GM23338 (cell line): ENCODE measurements at regions not wholly inside any gene's neighbourhood (a gene's known extent, or its start where the extent isn't known, plus 50 kb on each side); places are given as distances from the start of the nearest gene placed in this dataset.

Experiments
- ATAC-seq: fragments of 200-7000 bp; cut with Tn5 transposase; 3 replicates; pipeline ENCODE4 v1.9.1; 2020
- DNase-seq: peaks from one replicate; pipeline ENCODE4 v3.0.0-alpha.2; 2015; ENCODE audit warnings: low spot score
- H2AFZ ChIP-seq: fragments of 200-600 bp; sonication (generic); 2 replicates; pipeline ENCODE4 v1.8.0; 2016; ENCODE audit warnings: antibody characterized with exemption, mild to moderate bottlenecking, moderate library complexity
- H3F3A ChIP-seq: fragments of 200-600 bp; sonication (generic); replicated peaks from 2 replicates; pipeline ENCODE4 v1.8.0; 2017; ENCODE audit warnings: antibody characterized with exemption, mixed run types, low read depth
- H3K27ac ChIP-seq: fragments of 200-600 bp; sonication (generic); 2 replicates; pipeline ENCODE4 v1.6.1; 2016; ENCODE audit warnings: low read depth
- H3K27me3 ChIP-seq: fragments of 200-600 bp; sonication (generic); 2 replicates; pipeline ENCODE4 v1.8.0; 2016; ENCODE audit warnings: mild to moderate bottlenecking, mixed run types, moderate library complexity; ENCODE audit not compliant: insufficient read depth
- H3K36me3 ChIP-seq: fragments of 200-600 bp; sonication (generic); 2 replicates; pipeline ENCODE4 v1.8.0; 2016; ENCODE audit warnings: mild to moderate bottlenecking; ENCODE audit not compliant: insufficient read depth
- H3K4me1 ChIP-seq: fragments of 200-600 bp; sonication (generic); 2 replicates; pipeline ENCODE4 v1.8.0; 2016; ENCODE audit warnings: mild to moderate bottlenecking, moderate library complexity; ENCODE audit not compliant: insufficient read depth
- H3K4me2 ChIP-seq: fragments of 200-600 bp; sonication (generic); 2 replicates; pipeline ENCODE4 v1.7.1; 2017; ENCODE audit warnings: mixed run types
- H3K4me3 ChIP-seq: fragments of 200-600 bp; sonication (generic); 2 replicates; pipeline ENCODE4 v1.6.1; 2016; ENCODE audit warnings: mixed run types
- H3K79me2 ChIP-seq: fragments of 200-600 bp; sonication (generic); replicated peaks from 2 replicates; pipeline ENCODE4 v1.8.0; 2017; ENCODE audit warnings: mild to moderate bottlenecking; ENCODE audit not compliant: insufficient read depth
- H3K9me2 ChIP-seq: fragments of 200-600 bp; sonication (generic); 2 replicates; pipeline ENCODE4 v1.8.0; 2017; ENCODE audit not compliant: insufficient read depth
- H4K20me1 ChIP-seq: fragments of 200-600 bp; sonication (generic); replicated peaks from 2 replicates; pipeline ENCODE4 v1.8.0; 2017; ENCODE audit warnings: mild to moderate bottlenecking; ENCODE audit not compliant: insufficient read depth
- H3K27ac Mint-ChIP-seq: 2 replicates; pipeline ENCODE4 v1.8.0; 2020; ENCODE audit warnings: inconsistent platforms, mild to moderate bottlenecking, moderate library complexity, mixed read lengths
- H3K27me3 Mint-ChIP-seq: 3 replicates; pipeline ENCODE4 v1.8.0; 2022; ENCODE audit warnings: low read depth, mild to moderate bottlenecking, moderate library complexity, mixed read lengths, inconsistent platforms; ENCODE audit not compliant: insufficient read depth, poor library complexity
- H3K36me3 Mint-ChIP-seq: 3 replicates; pipeline ENCODE4 v1.8.0; 2021; ENCODE audit warnings: low read depth, mild to moderate bottlenecking, inconsistent platforms, moderate library complexity, mixed read lengths
- H3K4me1 Mint-ChIP-seq: 3 replicates; pipeline ENCODE4 v1.8.0; 2020; ENCODE audit warnings: mild to moderate bottlenecking, inconsistent platforms, mixed read lengths
- H3K4me3 Mint-ChIP-seq: 3 replicates; pipeline ENCODE4 v1.8.0; 2021; ENCODE audit warnings: moderate library complexity, mild to moderate bottlenecking, inconsistent platforms, mixed read lengths
- H3K9me3 Mint-ChIP-seq: 3 replicates; pipeline ENCODE4 v1.8.0; 2020; ENCODE audit warnings: moderate library complexity, mild to moderate bottlenecking, inconsistent platforms, mixed read lengths
- CREB1 ChIP-seq: fragments of 250-450 bp; sonication (Bioruptor Pico); IDR thresholded peaks from 2 replicates; pipeline ENCODE4 v1.5.0; 2020; ENCODE audit warnings: low read depth, mild to moderate bottlenecking, moderate library complexity
- EZH2 ChIP-seq: fragments of 200-600 bp; sonication (generic); IDR thresholded peaks from one replicate; pipeline ENCODE4 v1.8.0; 2017; ENCODE audit warnings: antibody characterized with exemption, mild to moderate bottlenecking, low read depth; ENCODE audit not compliant: unreplicated experiment
- EZH2phosphoT487 ChIP-seq: fragments of 200-600 bp; sonication (generic); IDR thresholded peaks from one replicate; pipeline ENCODE4 v1.8.1; 2018; ENCODE audit warnings: antibody characterized with exemption; ENCODE audit not compliant: unreplicated experiment
- JUNB ChIP-seq: IDR thresholded peaks from one replicate; pipeline ENCODE4 v1.6.1; 2016; ENCODE audit warnings: antibody characterized with exemption; ENCODE audit not compliant: unreplicated experiment
- NANOG ChIP-seq: IDR thresholded peaks from 2 replicates; pipeline ENCODE4 v1.6.1; 2016; ENCODE audit warnings: antibody characterized with exemption, borderline replicate concordance
- POLR2AphosphoS5 ChIP-seq: IDR thresholded peaks from 2 replicates; pipeline ENCODE4 v1.6.1; 2016; ENCODE audit warnings: antibody characterized with exemption, low read depth
- STAT1 ChIP-seq: IDR thresholded peaks from one replicate; pipeline ENCODE4 v1.6.1; 2016; ENCODE audit warnings: antibody characterized with exemption; ENCODE audit not compliant: unreplicated experiment
- ZNF114 ChIP-seq: fragments of 250-450 bp; sonication (Bioruptor Pico); IDR thresholded peaks from 2 replicates; pipeline ENCODE4 v1.5.0; 2020; ENCODE audit warnings: mild to moderate bottlenecking, moderate library complexity
- ZNF331 ChIP-seq: fragments of 250-450 bp; sonication (Bioruptor Pico); IDR thresholded peaks from 2 replicates; pipeline ENCODE4 v1.5.0; 2020; ENCODE audit warnings: low read depth, mild to moderate bottlenecking, moderate library complexity
- TF ChIP-seq, protein P1 (sequence below), 2 experiments: fragments of 200-600 bp in 1 of 2; sonication (generic) in 1 of 2; conservative IDR thresholded peaks; 2 replicates each; pipeline versions ENCODE4 v1.5.1 to v1.6.1; 2016 to 2017; ENCODE audit warnings: antibody characterized with exemption in 2 of 2, low read depth in 2 of 2, mild to moderate bottlenecking in 2 of 2, moderate library complexity in 1 of 2
- TF ChIP-seq, protein P2 (sequence below): fragments of 250-450 bp; sonication (Bioruptor Pico); IDR thresholded peaks from 2 replicates; pipeline ENCODE4 v1.5.0; 2020; ENCODE audit warnings: mild to moderate bottlenecking, moderate library complexity
- TF ChIP-seq, protein P3 (sequence below): IDR thresholded peaks from 2 replicates; pipeline ENCODE4 v1.6.1; 2016; ENCODE audit warnings: antibody characterized with exemption
- TF ChIP-seq, protein P4 (sequence below): IDR thresholded peaks from one replicate; pipeline ENCODE4 v1.6.1; 2018; ENCODE audit warnings: antibody characterized with exemption; ENCODE audit not compliant: unreplicated experiment

DNA sequence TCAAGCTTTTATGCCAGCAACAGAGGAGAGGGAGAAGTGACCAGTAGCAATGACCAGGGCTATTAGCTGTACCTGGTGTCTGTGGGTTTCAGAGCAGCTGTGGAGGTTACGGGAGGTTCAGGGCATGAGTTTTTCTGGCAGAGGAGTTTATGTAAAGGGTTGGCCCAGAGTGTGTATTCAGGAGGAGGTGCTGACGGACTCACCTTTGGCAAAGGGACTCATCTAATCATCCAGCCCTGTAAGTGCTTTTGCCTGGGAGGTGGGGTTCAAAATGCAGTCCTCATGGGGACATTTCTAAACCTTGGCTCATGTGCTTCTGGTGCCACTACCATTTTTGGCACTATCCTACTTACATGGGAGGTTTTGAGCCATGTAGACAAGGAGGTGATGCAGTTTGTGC lies 95.3 kb downstream of the DAD1 start:
- Histone ChIP-seq H3K79me2 (no peaks in the 10 kb centered on the region), H3K4me1 (peaks cover 15% of the 10 kb centered on the region; the same call in 1 of the 2 replicates), H3K4me2 (no peak overlapping the region), H3K27ac (no peak overlapping the region), H2AFZ (no peak overlapping the region), H3K27me3 (no peaks in the 10 kb centered on the region), H3K36me3 (no peaks in the 10 kb centered on the region), H4K20me1 (no peaks in the 10 kb centered on the region), H3F3A (no peaks in the 10 kb centered on the region), H3K9me2 (peaks cover 12% of the 10 kb centered on the region; the same call in 1 of the 2 replicates), H3K4me3 (no peak overlapping the region)
- peaks cover 27% of the 10 kb centered on the region for H3K4me1 Mint-ChIP-seq
- no peak overlapping the region for H3K27ac Mint-ChIP-seq
- no peaks in the 10 kb centered on the region for H3K36me3 Mint-ChIP-seq
- no peak overlapping the region for H3K4me3 Mint-ChIP-seq
- peaks cover 4% of the 10 kb centered on the region for H3K27me3 Mint-ChIP-seq
- TF ChIP-seq, protein P1, sequence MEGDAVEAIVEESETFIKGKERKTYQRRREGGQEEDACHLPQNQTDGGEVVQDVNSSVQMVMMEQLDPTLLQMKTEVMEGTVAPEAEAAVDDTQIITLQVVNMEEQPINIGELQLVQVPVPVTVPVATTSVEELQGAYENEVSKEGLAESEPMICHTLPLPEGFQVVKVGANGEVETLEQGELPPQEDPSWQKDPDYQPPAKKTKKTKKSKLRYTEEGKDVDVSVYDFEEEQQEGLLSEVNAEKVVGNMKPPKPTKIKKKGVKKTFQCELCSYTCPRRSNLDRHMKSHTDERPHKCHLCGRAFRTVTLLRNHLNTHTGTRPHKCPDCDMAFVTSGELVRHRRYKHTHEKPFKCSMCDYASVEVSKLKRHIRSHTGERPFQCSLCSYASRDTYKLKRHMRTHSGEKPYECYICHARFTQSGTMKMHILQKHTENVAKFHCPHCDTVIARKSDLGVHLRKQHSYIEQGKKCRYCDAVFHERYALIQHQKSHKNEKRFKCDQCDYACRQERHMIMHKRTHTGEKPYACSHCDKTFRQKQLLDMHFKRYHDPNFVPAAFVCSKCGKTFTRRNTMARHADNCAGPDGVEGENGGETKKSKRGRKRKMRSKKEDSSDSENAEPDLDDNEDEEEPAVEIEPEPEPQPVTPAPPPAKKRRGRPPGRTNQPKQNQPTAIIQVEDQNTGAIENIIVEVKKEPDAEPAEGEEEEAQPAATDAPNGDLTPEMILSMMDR (conservative IDR thresholded peaks at IDR 0.05; ENCODE audit: low read depth in 2 of 2), result no peak
- TF ChIP-seq, protein P2, sequence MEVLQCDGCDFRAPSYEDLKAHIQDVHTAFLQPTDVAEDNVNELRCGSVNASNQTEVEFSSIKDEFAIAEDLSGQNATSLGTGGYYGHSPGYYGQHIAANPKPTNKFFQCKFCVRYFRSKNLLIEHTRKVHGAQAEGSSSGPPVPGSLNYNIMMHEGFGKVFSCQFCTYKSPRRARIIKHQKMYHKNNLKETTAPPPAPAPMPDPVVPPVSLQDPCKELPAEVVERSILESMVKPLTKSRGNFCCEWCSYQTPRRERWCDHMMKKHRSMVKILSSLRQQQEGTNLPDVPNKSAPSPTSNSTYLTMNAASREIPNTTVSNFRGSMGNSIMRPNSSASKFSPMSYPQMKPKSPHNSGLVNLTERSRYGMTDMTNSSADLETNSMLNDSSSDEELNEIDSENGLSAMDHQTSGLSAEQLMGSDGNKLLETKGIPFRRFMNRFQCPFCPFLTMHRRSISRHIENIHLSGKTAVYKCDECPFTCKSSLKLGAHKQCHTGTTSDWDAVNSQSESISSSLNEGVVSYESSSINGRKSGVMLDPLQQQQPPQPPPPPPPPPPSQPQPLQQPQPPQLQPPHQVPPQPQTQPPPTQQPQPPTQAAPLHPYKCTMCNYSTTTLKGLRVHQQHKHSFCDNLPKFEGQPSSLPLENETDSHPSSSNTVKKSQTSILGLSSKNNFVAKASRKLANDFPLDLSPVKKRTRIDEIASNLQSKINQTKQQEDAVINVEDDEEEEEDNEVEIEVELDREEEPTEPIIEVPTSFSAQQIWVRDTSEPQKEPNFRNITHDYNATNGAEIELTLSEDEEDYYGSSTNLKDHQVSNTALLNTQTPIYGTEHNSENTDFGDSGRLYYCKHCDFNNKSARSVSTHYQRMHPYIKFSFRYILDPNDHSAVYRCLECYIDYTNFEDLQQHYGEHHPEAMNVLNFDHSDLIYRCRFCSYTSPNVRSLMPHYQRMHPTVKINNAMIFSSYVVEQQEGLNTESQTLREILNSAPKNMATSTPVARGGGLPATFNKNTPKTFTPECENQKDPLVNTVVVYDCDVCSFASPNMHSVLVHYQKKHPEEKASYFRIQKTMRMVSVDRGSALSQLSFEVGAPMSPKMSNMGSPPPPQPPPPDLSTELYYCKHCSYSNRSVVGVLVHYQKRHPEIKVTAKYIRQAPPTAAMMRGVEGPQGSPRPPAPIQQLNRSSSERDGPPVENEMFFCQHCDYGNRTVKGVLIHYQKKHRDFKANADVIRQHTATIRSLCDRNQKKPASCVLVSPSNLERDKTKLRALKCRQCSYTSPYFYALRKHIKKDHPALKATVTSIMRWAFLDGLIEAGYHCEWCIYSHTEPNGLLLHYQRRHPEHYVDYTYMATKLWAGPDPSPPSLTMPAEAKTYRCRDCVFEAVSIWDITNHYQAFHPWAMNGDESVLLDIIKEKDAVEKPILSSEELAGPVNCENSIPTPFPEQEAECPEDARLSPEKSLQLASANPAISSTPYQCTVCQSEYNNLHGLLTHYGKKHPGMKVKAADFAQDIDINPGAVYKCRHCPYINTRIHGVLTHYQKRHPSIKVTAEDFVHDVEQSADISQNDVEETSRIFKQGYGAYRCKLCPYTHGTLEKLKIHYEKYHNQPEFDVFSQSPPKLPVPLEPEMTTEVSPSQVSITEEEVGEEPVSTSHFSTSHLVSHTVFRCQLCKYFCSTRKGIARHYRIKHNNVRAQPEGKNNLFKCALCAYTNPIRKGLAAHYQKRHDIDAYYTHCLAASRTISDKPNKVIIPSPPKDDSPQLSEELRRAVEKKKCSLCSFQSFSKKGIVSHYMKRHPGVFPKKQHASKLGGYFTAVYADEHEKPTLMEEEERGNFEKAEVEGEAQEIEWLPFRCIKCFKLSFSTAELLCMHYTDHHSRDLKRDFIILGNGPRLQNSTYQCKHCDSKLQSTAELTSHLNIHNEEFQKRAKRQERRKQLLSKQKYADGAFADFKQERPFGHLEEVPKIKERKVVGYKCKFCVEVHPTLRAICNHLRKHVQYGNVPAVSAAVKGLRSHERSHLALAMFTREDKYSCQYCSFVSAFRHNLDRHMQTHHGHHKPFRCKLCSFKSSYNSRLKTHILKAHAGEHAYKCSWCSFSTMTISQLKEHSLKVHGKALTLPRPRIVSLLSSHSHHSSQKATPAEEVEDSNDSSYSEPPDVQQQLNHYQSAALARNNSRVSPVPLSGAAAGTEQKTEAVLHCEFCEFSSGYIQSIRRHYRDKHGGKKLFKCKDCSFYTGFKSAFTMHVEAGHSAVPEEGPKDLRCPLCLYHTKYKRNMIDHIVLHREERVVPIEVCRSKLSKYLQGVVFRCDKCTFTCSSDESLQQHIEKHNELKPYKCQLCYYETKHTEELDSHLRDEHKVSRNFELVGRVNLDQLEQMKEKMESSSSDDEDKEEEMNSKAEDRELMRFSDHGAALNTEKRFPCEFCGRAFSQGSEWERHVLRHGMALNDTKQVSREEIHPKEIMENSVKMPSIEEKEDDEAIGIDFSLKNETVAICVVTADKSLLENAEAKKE, result no peak
- TF ChIP-seq, protein P3, sequence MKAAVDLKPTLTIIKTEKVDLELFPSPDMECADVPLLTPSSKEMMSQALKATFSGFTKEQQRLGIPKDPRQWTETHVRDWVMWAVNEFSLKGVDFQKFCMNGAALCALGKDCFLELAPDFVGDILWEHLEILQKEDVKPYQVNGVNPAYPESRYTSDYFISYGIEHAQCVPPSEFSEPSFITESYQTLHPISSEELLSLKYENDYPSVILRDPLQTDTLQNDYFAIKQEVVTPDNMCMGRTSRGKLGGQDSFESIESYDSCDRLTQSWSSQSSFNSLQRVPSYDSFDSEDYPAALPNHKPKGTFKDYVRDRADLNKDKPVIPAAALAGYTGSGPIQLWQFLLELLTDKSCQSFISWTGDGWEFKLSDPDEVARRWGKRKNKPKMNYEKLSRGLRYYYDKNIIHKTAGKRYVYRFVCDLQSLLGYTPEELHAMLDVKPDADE, result no peak
- TF ChIP-seq POLR2AphosphoS5, result no peak
- no peak for TF ChIP-seq EZH2phosphoT487
- no peak for TF ChIP-seq ZNF331 (CRISPR knock-in tag)
- TF ChIP-seq EZH2, result no peak
- TF ChIP-seq, protein P4, sequence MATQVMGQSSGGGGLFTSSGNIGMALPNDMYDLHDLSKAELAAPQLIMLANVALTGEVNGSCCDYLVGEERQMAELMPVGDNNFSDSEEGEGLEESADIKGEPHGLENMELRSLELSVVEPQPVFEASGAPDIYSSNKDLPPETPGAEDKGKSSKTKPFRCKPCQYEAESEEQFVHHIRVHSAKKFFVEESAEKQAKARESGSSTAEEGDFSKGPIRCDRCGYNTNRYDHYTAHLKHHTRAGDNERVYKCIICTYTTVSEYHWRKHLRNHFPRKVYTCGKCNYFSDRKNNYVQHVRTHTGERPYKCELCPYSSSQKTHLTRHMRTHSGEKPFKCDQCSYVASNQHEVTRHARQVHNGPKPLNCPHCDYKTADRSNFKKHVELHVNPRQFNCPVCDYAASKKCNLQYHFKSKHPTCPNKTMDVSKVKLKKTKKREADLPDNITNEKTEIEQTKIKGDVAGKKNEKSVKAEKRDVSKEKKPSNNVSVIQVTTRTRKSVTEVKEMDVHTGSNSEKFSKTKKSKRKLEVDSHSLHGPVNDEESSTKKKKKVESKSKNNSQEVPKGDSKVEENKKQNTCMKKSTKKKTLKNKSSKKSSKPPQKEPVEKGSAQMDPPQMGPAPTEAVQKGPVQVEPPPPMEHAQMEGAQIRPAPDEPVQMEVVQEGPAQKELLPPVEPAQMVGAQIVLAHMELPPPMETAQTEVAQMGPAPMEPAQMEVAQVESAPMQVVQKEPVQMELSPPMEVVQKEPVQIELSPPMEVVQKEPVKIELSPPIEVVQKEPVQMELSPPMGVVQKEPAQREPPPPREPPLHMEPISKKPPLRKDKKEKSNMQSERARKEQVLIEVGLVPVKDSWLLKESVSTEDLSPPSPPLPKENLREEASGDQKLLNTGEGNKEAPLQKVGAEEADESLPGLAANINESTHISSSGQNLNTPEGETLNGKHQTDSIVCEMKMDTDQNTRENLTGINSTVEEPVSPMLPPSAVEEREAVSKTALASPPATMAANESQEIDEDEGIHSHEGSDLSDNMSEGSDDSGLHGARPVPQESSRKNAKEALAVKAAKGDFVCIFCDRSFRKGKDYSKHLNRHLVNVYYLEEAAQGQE, result no peak
- no peak for TF ChIP-seq ZNF114 (CRISPR knock-in tag)
- no peak for TF ChIP-seq NANOG
- no peak for TF ChIP-seq CREB1 (CRISPR knock-in tag)
- no peak for TF ChIP-seq STAT1
- no peak for TF ChIP-seq JUNB
- H3K9me3 Mint-ChIP-seq, result no peaks in the 10 kb centered on the region
- ATAC-seq, result no peak
- no peak for DNase-seq
